Right lobe of liver (tissue), 4 donors: ENCODE measurements at regions not wholly inside any gene's neighbourhood (a gene's known extent, or its start where the extent isn't known, plus 50 kb on each side); places are given as distances from the start of the nearest gene placed in this dataset.

Source experiments
- POLR2A ChIP-seq: fragments of 450-650 bp; IDR thresholded peaks from one replicate; pipeline ENCODE4 v1.6.1; 2017; ENCODE audit warnings: antibody characterized with exemption, mild to moderate bottlenecking
- TF ChIP-seq, protein P1 (sequence below), 4 donors: fragments of 200-600 bp in 3 of 4; fragments of 450-650 bp in 1 of 4; IDR thresholded peaks; one replicate each; pipeline versions ENCODE4 v1.5.1 to v1.8.0; 2016 to 2022; ENCODE audit warnings: antibody characterized with exemption in 4 of 4, mild to moderate bottlenecking in 2 of 4
- donor health status: DM: no; HTN: no; CAD: no.
- donor health status: DM: no; HTN: no; CAD: no.
- donor health status: DM: no; HTN: yes; CAD: no.

DNA sequence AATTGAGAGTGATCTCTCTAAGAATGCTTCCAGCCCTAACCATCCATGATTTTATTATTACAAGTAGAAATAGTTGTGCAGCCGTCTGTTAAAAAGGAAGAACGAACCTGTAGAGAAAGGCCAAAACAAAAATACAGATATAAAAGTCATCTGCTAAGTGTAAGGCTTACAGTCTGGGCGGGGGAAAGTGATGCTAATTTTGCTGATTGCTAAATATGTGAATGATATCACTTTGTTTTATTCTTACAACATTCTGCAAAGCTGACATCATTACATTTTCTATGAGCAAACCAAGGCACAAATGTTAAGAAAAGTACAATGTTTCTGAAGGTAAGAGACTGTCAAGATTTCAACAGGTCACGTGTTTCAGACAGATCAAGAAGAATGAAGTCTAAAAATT is 101.5 kb upstream of the RAP1B start:
- no peak for TF ChIP-seq POLR2A
- TF ChIP-seq, protein P1, sequence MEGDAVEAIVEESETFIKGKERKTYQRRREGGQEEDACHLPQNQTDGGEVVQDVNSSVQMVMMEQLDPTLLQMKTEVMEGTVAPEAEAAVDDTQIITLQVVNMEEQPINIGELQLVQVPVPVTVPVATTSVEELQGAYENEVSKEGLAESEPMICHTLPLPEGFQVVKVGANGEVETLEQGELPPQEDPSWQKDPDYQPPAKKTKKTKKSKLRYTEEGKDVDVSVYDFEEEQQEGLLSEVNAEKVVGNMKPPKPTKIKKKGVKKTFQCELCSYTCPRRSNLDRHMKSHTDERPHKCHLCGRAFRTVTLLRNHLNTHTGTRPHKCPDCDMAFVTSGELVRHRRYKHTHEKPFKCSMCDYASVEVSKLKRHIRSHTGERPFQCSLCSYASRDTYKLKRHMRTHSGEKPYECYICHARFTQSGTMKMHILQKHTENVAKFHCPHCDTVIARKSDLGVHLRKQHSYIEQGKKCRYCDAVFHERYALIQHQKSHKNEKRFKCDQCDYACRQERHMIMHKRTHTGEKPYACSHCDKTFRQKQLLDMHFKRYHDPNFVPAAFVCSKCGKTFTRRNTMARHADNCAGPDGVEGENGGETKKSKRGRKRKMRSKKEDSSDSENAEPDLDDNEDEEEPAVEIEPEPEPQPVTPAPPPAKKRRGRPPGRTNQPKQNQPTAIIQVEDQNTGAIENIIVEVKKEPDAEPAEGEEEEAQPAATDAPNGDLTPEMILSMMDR (IDR thresholded peaks at IDR 0.05): no peak
